Fibroblast of skin of back (primary cell): ENCODE measurements at regions not wholly inside any gene's neighbourhood (a gene's known extent, or its start where the extent isn't known, plus 50 kb on each side); places are given as distances from the start of the nearest gene placed in this dataset.

Experiments
- DNase-seq: peaks from one replicate; pipeline ENCODE4 v3.0.0-alpha.2; 2013

DNA sequence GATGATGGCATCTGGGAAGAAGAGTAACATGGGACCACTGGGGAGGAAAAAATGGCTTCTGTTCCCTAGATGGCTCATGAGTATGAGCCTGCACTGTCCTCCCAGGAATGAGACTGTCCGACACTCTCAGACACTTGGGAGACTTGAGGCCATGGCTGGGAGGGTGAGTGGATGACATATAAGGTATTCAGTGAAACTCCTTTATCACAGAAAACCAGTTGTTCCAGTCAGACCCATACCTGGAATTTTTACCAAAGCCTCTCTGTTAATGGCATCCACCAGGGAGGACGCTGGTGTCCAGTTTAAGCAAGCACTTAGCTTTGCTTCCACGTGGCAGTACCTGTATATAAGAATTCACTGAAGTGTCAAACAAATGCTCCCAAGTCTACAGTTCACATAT lies 116.7 kb upstream of the C10orf90 start:
- no peak for DNase-seq

DNA sequence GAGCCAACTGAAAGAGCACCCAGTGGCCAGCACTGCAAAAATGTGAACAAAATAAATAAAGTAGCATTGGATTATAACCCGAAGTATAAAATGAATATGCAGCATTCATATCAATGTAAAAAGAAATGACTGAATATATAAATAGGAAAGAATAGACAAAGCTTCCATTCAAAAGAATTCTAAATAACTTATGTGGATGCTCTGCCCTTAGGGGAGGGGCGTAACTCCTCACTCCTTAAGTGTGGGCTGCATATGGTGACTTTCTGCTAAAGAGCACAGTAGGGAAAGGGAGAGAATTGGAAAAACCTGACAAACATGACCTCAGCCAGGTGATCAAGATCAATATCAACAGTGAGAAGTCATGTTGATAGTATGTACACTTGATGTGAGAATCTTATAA lies 109.9 kb upstream of the DOCK1 start:
- no peak for DNase-seq

DNA sequence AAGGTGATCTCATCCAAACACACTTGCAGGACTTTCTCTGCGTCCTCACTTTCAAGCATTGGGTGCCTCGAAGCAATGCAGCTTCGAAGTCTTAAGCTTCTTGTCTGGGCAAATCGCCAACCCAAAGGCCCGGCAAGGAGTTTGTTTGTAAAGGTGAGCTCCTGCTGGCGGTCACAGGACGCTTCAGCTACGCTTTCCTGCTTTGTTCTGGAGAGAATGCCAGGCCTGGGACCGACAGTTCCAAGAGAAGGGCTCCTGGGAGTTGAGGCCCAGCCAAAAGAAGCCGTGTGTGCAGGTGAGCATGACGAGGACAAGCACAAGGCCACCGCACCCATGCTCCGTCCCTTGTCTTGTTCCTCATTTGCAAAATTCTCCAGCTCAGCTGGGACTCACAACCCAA lies 106.6 kb upstream of the DOCK1 start:
- DNase-seq = no peak

DNA sequence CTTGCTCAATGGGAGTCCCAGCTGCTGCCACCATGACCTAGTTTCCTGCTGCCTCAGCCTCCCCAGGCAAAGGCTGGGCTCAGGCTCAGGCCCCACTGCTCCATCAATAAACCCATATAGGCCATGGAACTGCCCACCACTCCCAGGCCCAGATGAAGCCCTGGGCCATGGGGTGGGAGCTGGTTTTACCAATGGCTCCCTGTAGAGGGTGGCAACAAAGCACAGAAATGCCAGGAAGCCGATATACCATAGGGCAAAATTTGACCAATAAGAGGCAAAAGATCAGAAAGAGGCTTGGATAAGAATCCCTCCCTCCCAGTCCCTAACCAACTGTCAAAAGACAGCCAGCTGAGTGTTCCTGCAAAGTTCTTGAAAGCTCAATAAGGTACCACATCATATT lies 101.8 kb upstream of the DOCK1 start:
- no peak for DNase-seq

DNA sequence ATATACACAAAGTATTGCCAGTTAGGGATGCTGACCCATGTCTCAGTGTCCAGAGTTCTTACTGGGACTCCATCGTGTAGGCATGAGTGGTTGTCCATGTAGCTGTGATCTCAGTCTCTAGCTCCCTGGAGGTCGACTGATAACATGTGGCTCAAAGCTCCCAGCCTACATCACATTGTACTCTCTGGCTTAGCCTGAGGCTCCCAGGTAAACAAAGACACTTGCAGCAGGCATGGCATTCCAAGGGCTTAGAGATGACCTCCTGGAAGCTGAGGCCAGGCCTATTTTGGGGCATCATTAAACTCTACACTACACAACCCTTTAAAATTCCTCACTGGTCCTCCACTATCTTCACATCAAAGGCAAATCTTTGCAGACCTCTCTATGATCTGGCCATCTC lies 100.8 kb upstream of the DOCK1 start:
- no peak for DNase-seq

DNA sequence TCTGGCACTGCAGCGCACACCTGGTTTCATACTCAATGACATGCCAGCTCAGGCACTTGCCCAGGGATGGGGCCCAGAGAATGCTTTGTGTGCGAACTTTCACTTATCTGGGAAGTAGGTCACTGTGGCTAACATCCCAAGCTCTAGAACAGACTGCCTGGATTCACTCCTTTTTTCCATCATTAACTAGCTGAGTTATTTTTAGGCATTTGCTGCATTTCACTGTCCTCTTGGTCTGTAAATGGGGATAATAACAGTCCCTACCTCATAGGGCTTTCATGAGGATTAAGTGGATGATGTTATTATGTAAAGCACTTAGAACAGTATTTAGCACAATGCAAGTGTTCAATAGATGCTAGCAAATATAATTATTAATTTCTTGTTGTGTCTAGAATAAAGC lies 98.7 kb upstream of the DOCK1 start:
- no peak for DNase-seq

DNA sequence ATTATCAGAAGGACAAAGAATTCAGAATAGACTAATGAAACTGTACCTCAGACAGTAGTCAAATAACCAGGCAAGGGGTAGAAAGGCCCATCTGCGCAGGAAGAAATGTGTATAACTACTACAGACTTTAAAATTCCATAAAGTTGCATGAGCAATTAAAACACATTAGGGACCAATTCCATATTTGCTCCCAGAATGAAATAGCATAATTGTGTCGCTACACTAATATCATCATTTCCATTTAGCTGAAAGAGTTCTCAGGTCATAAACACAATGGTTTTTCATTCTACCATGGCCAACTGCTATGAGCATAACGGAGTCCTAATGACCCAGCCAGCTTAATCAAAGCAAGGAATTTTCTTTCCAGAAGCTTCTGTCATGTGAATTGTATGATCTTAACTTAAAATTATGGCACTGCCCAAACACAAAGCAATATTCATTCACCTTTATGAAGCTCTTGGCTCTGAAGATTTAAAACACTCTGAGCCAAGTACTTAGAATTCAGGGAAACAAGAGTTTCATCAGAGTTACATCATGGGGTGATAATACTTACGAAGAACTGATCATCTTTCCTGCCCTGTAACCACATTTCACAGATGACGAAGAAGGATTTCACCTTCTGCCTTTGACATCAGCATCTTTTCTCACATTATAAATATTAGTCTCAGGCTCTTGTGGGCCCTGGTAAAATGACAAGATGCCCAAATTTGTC lies 98.1 kb upstream of the DOCK1 start:
- no peak for DNase-seq

DNA sequence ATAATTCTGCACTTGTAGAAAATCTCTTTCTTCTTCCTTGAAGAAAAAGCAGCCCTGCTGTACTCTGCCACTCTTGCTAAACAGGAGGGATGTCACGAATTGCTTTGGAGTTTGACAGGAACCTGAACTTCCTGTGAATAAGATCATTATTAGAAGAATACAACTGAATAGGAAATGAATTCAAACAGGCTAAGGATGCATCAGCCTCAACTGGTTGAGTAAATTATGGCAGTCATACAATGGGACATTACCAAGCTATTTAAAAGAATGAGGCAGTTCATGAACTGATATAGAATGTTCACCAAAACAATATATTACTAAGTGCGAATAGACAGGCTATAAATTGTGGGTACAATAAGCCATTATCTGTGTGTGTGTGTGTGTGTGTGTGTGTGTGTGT lies 97.1 kb upstream of the DOCK1 start:
- DNase-seq = no peak

DNA sequence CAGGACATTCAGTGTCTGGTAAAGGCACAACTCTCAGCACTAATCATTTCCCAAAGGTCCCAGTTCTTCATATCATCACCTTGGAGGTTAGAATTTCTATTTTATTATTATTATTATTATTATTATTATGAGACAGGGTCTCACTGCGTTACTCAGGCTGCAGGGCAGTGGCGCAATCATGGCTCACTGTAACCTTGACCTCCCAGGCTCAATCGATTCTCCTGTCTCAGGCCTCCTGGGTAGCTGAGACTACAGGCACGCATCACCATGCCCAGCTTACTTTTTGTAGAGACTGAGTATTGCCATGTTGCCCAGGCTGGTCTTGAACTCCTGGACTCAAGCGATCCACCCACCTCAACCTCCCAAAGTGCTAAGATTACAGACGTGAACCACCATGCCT lies 91.8 kb upstream of the DOCK1 start:
- DNase-seq = no peak

DNA sequence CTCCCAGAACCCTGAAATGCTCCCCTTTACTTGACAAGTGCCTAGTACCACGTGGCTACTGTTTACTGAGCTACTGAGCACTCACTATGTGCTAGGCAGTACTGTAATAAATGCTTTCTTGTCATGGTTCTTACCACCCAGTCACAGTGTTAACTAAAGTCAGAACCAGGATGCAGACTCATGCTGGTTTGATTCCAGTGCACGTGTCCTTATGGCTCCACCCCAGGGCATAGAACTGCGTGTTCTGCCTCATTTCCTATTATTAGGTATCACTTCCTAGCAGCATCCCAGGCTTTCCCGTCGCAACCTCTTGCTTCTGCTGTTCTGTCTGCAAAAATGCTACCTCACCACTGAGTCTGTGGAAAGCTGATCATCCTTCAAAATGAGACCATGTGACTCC lies 71.7 kb upstream of the DOCK1 start:
- no peak for DNase-seq

DNA sequence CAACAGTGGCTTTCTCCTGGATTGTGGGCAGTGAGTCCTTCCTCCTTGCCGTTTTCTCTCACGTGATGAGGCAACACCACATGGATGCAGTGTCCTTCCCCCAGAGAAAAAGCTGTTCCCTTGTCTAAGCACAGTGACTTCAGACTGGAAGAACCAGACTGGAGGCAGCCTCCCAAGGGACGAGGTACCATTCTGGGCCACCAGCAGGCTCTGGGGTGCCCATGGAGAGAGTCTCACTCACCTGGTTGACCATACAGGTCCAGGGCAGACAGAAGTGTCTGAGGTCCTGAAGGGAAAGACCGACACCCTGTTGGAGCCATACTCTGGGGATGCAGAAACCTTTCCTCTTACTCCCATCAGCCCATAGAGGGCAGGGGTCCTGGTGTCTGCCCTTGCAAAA lies 69.2 kb upstream of the DOCK1 start:
- no peak for DNase-seq

DNA sequence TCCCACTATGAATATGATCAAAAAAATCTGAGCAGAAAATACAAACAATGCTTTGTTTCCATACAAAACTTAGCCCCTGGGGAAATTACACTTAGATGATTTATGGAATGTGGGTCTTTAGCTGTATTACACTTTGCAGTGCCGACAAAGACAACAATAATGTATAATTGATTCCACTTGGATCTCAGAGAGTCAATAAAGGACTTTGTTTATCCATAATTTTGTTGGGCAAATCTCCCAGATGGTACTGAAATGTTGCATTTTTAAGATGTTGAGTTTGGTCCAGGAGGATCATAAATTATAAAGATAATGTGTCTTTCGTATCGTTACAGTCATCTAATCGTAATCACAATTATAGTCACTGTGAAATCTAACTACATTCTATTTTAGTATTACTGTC lies 66.9 kb upstream of the DOCK1 start:
- no peak for DNase-seq

DNA sequence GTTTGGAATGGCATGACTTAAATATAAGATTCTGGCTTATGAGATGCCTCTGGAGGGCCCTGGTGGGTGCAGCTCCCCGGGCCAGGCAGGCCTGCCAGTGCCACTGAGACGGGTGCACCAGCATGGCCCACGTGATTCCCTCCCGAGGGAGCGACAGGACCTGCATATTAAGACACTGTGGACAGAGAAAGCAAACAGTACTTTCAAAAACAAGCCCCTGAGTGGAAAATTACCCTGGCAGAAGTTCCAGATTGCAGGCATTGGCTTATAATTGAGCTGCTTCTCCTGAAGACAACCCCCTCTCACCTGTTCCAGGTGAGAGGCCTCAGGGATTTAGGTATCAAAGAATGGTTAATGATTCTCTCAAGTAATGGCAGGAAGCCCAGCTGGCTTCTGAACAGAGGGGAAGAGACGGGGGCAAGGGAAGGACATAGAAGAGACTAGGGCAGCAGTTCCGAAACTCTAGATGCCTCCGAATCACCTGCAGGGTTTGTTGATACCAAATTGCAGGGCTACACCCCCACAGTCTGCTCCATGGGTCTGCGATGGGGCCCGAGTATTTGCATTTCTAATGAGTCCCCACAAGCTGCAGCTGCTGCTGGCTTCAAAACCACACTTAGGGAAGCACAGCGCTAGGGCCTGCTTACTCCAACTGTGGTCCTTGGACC lies 66.0 kb upstream of the DOCK1 start:
- DNase-seq = no peak

DNA sequence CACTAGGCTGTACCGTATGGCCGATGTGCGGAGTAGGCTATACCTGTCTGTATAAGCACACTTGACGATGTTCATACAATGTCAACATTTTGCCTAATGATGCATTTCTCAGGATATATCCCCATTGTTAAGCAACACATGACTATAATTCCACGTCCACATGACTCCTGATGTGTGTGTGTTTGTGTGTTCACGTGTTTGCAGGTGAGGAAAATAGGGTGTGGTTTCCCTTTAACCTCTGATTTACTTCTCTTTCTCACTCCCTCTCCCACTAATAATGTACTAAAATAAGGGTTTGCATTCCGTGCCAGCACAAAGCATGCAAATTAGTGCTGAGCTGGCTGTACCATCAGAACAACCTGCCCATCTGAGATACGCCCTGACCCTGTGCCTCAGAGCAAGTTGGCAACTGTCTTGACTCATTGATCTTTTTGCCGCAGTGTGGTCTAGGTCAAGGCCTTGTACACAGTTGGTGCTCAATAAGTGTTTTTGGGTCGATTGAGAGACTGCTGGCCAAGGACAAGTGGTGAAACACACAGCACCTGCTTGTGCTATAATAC lies 64.6 kb upstream of the DOCK1 start:
- DNase-seq = no peak

DNA sequence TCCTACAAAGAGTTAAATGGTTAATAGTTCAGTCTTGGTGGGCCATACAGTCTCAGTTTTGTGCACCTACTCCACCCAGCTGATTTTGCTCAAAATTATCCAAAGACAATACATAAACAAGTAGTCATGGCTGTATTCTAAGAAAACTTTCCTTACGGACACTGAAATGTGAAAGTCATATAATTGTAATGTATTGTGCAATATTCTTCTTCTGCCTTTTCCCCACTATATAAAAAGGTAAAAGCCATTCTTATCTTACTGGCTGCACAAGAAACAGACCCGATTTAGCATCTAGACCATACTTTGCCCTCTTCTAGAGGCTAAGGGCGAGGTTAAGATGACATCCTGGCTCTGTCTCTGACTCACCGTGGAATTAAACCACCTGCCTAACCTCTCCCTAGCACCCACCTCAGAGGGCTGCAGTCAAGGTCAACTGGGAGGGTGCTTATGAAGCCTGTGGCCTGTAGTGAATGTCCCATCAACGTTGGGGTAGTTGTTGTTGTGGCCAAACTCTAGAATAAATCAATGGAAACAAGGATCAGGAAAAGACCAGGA lies 63.8 kb upstream of the DOCK1 start:
- DNase-seq = no peak

DNA sequence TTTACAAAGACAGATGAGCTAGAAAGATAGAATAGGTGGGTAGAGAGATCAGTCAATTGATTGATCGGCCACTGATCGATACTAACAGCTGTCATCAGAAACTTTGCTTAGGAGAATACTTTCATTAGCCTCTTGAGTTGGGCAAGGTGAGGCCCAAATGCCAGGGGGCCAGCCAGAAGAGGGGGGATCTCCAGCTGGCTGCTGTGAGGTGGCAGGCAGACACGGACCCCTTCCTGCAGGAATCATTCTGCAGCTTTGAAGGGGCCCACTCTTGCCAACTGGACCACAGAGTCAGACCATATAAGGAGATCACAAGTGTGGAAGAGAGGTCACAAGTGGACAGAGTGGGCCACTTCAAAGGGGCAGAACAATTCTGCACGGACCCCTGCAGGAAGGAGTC lies 62.9 kb upstream of the DOCK1 start:
- no peak for DNase-seq

DNA sequence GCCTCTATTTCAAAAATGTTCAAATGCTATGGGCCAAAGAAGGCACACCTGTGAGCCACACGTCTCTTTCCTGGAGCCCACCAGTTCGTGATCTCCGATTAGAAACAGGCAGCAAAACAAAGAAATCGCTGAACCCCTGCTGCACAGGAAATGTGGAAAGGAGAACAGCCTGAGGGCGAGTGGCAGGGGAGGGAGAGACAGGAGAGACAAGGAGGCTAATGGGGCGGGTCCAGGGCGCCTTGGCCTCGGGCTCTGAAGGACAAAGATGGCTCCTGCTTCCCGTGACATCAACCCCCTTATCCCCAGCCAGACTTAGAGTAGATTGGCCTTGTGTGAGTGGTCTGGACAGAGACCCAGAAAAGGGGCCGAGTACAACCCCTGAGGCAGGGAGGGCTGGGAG lies 62.4 kb upstream of the DOCK1 start:
- no peak for DNase-seq

DNA sequence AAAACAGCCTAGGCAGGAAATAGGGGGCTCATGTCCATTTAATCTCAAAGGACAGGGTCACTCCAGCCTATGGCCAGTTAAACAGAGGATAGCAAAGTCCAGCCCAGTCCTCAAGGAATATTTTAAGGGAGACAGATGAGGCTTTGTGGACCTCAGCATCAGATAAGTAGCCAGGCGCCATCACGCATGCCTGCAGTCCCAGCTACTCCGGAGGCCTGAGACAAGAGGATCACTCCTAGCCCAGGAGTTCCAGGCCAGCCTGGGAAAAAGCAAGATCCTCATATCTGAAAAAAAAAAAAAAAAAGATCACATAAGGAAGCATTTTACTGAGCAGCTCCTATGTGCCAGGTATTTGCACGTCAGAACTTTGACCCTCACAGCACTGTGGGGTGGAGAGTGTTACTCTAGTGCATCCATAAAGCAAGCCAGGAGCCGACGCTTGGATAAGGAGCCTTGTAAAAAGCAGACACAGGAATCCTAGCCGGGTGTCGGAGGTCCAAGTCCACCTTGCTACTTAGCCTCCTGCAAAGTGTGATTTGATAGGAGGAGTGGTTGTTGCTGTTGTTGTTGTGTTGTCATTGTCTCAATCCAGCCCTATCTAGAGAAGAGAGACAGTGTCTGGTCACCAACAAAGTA lies 61.8 kb upstream of the DOCK1 start:
- no peak for DNase-seq

DNA sequence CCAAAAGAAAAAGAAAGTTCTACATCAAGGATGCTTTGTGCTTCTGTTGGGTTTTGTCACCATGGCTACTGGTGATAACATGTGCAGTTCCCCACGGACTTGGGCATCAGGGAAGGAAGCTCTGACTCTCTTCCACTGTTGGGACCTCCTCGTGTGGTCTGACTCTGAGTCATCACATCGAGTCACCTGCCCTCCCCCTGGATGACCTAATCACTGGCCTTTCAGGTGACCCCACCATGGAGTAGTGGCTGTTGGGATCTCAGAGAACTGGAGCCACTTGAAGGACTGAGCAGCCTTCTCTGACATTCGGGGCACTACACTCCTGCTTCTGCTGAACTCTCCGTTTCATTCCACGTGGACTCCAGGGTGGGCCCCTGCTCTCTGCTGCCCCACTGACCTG lies 60.8 kb upstream of the DOCK1 start:
- peak; percentile 55 for DNase-seq

DNA sequence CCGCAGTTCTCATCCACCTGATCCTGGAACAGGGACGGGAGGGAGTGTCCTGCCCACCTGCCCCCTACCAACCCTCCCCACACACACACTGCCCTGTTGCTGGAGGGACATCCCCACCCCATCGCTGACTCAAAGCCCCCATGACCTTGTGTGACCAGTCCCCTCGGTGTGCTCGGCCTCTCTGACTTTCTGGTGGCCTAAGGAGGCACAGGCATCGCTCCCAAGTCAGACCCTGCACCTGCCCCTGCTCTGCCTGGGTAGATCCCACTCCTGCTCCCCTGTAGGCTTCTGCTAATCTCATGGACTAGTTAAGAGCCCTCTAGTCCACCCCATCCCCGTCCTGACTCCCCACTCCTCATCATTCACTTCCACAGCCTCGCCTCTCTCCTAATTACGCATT lies 58.8 kb upstream of the DOCK1 start:
- DNase-seq = no peak

DNA sequence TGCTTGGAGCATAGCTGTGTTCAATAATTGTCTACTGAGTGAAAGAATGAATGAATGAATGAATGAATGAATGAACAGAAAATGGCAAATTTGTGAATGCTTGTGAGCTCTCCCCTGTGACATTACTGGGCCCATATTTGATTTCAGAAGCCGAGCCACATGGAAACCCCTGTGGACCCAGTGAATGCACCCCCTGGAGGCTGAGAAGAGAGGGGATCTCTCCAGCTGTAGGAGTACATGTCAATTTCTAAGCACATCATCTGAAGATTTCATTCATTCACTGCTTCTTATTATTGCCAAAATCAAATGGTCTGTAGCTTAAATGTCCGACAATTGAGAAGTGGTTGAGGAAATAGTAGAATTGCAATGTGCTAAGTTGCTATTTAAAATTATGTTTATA lies 58.3 kb upstream of the DOCK1 start:
- no peak for DNase-seq

DNA sequence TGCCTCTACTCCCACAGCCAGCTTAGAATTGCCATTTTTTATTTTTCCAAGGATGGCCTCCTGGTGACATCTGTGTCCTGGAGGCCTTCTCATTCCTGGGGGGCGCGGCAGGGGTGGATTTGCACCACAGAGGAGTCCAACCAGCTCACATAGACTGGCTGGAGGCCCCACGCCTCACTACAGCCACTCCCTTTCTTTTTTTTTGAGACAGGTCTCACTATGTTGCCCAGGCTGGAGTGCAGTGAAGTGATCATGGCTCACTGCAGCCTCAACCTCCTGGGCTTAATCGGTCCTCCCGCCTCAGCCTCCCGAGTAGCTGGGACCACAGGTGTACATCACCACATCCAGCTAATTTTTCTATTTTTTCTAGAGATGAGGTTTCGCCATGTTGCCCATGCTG lies 57.6 kb upstream of the DOCK1 start:
- no peak for DNase-seq

DNA sequence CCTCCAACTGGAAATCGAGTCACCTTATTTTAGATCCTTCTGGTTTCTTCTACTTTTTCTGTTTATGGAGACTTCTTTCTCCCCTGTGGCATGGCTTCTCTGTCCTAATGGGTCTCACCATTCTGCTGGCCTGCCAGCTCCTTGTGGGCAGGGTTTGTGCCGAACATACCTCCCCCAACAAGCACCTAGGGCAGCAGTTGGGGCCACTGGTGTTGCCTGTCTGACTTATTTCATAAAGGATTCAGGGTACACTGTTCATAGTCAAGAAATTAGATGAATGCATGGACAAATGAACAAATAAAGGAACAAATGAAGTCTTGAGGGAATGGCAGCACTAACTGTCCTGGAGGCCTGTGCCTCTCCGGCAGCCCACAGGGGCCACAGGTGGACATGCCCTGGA lies 55.6 kb upstream of the DOCK1 start:
- DNase-seq = no peak
